ENCODE measurements at regions not wholly inside any gene's neighbourhood (a gene's known extent, or its start where the extent isn't known, plus 50 kb on each side); places are given as distances from the start of the nearest gene placed in this dataset.
A peak's percentile ranks its signal among the peaks of the same experiment; 100 is the strongest.

DNA sequence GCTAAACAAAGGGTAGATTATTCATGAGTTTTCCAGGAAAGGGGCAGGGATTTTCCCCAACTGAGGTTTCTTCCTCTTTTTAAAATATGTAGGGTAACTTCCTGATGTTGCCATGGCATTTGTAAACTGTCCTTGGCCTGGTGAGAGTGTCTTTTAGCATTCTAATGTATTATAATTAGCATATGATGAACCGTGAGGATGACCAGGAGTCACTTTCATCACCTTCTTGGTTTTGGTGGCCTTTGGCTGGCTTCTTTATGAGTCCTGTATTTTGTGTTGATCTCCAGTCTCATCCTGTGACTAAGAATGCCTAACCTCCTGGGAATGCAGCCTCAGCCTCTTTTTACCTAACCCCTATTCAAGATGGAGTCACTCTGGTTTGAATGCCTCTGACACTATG, 391.0 kb upstream of the LINC00305 start:
- no peak for DNase-seq

DNA sequence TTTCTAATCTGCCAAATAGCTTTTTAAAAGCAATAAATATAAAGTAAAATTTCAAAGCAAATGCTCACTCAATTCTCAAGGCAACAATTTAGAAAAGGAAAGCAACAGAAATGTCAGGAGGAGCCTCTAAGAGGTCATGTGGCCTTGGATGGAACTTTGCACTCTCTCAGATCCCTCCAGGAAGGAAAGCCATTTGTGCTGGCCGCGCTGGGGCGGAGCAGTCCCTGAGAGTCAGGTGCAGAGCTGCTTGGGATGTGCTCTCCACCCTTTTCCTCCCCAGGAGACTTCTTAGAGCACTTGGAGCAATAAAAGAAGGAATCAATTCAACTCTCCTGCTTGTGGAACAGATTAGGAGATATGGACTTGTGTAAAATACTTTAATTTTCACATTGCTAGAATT, 379.8 kb upstream of the LINC00305 start:
- DNase-seq = no peak

DNA sequence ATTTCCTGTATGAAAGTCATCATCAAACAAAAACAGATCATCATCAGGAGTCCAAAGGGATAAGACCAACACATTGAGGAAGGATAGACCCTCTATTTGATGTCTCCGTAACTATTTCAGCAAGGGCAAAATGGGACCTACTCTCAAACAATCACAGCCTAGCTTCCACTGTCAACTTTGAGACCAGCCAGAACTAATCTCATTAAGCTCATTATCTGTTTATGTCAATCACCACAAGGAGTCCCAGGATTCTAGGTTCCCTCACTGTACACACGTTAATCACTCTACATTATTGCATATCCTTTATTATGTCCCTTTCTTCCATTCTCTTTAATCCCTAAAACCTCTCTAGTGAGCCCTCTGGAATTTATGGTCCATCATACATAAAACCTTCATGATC, 370.3 kb upstream of the LINC00305 start:
- no peak for DNase-seq

DNA sequence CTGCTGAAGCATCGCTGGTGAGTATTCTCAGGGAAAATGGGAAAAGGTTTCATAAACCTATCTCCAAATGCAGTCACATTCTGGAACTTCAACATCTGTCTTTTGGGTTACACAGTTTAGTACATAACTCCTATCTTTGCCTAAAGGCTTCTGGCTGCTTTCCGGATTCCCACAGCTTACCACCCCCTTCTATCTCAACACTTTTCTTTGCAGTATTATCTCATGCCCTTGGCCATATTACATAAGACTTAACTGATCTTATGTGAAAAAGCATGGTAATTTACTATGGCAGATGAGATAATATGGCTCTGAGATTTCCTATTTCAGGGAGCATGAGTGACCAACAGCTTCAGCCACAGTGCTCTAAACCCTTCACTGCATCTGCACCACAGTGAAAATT, 369.3 kb upstream of the LINC00305 start:
- no peak for DNase-seq

DNA sequence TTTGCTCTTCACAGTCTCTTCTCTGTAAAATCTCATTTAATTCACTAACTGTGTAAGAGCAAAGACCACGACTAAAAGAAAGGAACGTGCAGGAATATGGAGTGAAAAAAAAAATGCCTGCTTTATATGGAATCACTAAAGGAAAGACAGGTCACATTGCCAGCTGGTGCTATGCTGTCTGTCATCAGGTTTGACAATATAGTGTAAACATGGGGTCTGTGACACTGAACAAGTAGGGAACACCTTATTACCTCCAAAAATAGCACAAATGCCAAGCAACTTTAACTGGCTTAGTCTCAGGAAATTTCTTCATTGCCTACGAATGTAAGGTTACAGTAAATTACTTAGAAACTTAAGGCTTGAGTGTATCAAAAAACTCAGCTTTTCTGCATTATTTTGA, 364.5 kb upstream of the LINC00305 start:
- no peak for DNase-seq

DNA sequence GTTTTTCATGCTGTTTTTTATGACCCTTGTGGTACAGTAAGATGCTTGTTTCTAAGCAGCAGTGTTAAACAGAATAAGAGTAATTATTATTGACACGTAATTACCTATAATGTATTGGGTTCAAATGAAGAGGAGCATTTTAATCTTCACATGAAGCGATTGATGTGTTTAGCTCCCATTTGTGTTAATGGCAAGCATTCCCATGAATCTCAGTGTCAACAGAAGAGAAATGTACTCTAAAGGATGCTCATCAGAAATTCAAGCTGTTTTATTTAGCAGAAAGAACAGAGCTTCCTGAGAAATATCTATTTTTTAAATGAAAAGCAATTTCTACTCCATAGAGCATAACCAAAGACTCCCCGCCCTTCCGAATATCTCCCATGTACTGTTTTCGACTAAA, 341.3 kb upstream of the LINC00305 start:
- DNase-seq = no peak

DNA sequence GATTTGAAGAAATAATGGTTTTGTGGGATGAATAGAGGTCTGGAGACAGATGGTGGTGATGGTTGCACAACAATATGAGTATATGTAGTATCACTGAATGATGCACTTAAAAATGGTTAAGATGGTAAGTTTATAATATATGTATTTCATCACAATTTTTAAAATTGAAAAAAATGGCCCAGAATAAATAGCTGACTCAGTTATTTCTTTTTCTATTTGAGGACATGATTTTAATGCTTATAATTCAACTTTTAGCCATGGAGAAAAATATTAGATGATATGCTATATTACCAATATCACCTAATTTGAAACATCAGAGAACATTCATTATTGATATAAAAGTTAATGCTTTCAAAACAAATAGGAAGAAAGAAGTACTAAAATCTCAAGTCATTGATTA, 339.8 kb upstream of the LINC00305 start:
- DNase-seq = no peak

DNA sequence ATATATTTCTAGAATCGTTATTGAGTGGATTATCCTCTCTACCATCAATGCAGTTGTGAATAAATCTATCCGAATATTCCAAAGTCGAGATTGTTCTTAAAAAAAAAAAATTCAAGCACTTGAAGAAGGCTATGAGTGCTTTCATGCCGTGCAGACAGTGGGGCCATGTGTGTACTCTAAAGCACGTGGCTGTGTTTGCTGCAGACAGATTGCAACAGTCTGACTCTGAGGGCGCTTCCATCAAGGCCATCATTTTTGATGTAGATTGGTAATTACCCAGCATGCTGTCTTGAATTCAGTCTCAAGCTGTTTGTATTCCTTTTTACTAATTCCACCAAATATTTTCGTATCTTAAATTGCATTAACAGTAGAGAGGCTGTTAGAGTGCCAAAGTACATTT, 325.9 kb upstream of the LINC00305 start:
- no peak for DNase-seq

DNA sequence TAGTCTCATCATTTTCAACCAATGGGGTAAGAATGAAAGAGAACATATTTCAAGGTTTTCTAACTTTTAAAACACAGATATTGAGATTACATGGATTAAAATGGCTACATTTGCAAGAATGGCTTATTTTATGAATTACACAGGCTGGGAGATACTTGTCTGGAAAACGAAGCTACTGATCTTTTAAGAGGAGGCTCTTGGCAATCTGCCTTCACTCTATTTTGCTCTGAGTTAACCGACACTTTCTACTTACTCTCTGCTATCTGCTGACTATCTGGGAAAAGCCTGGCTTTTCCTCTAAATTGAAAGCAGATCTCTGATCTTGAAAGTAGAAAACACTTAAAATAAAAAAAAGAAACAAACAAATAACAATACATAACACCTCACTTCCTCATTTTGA, 325.4 kb upstream of the LINC00305 start:
- DNase-seq = no peak

DNA sequence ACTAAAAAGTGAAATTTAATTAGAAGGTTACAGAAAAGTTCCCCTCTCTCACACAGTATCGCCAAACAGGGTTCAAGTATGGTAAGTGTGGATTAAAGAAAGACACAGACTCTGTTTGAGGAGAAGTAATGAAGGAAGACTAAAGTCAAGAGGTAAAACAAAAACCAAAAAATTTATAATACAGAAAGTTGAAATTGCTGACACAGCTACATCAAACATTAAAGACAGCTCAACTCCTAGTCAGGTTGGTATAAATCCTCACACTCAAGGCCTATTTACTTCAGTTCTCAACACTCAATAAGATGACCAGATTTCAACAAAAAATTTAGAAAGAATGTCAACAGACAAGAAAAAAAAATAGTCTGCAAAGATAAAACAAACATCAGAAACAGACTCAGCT, 300.5 kb upstream of the LINC00305 start:
- no peak for DNase-seq

DNA sequence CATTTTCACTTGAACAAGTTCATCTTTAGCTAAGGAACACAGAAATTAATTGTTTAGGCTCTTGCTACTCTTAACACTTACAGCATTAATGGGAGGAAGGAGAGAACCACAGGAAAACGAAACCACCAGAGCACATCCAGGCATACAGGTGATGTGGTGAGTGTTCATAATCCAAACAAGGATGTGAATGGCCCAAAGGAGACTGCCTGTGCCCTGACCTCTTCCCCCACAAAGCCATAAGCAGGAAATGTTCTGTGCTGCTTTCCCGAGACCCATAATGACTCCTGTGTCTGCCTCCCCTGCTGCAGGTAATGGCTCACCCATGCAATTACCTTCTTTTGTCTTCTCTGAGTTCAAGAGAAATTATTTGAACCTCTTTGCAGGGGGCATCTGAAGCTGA, 295.9 kb upstream of the LINC00305 start:
- DNase-seq = no peak

DNA sequence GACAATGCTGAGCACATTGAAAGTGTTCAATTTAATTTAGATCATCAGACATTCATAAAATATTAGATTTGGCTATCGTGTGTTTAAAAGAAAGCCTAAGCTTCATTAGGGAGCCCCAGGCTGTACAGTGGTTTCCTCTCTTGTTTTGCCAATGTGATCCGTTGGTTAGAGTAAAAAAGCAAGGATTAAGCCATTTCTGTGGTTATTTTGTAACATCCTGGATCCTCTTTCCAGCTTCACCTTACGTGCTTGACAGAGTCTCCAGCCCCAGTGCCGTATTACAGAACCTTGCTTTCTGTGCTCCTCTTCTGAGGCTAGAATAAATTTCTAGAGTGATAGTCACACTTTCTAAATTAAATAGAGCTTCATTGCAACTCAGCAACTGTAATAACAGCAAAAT, 289.3 kb upstream of the LINC00305 start:
- peak; percentile 83 to 90 for DNase-seq

DNA sequence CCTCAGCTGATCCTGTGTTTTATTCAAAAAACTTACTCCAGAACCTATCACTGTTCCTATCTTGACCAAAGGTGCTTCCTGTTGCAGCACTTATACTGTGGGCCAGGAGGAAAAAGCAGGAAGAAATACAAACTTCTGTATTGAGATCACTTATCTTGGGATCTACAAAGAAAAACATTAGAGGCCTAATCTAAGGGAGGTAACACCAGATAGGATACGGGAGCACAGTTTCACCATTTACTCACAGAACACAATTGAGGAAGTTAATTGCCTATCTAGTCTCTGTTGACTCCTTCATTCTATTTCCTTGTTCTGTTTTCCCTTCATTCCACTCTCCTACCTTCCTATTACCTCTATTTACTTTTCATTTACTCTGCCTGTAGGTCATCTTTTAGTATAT, 287.2 kb upstream of the LINC00305 start:
- peak; percentile 21 for DNase-seq

DNA sequence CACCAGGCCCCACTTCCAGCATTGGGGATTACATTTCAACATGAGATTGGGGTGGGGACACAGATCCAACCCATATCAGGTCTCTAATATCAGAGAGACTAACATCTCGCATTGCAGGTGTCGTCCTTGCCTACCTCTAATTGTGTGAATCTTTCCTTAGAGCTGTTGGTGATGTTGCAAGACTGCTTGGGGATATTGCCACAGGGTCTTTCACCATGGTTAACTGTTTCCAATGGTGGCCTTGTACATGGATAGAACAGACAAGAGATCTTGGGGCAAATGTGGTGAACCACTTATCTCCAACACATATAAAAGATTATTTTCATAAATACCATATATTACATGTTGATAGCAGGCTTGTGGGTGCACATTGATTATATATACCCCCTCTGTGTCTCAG, 270.3 kb upstream of the LINC00305 start:
- peak; percentile 73 to 77 for DNase-seq

DNA sequence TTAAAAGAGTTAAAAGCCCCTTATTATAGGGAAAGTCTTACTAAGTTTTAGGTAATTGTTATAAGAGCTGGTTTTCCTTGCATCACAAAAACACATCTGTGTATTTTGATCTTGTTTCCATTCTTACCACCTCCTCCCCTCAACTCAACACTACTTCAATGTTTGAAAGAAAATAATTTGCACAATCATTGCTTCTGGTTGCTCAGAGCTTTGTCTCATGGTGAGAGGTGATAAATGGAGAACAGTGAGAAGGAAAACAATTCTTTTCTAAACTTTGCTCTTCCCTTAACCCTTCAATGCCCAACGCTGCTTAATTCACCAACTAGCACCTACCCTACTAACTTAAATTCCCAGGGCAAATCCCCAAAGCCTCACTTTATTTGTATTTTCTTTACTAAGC, 268.1 kb upstream of the LINC00305 start:
- DNase-seq = no peak

DNA sequence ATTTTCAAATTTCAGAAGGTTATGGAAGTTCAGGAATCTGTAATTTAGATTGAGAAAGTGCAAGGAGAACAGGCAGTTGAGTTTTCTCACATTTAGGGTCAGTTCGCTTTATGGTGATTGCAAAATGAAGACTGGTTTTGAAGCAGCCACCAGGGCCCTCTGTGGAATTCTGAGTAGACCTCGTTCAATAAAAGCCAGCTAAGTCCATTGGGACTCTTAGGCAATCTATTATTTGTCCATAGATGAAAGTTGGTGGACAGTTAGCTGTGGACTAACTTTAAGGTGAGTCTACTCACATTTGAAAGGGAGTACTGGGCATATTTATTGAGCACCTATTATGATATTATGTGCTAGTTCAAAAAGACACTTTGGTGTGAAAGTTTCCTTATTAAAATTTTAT, 266.3 kb upstream of the LINC00305 start:
- DNase-seq = no peak

DNA sequence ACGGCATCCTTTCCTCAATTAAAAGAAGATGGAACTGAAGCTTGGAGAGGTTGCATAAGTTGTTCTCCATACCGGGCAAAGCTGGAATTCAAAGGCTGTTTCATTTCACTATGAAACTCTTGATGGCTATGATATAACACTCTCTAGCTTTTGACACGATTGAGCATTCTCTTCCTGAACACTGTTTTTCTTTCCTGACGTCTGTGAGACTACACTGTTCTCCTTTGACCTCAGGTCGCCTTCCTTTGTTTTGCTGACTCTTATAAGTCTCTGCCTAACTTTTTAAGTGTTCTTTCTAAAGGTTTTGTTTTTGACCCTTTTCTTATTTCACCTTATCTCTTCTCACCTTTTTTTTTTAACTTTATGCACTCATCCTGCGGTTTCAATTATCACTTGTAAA, 261.8 kb upstream of the LINC00305 start:
- no peak for DNase-seq

DNA sequence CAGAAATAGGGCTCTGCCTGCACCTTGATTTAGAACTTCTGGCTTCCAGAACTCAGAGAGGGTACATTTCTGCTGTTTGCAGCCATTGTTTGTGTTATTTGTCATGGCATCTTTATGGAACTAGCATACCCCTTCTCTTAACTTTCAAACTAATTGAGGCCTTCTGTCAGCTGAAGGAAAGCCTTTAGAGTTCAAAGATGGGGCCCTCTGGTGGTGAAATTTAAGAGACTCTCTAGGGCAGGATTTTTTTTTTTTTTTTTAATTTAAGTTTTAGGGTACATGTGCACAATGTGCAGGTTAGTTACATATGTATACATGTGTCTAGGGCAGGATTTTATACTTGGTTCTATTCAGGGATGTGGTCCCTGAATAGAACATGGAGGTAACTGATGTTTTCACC, 260.6 kb upstream of the LINC00305 start:
- DNase-seq = peak; percentile 52 to 55

DNA sequence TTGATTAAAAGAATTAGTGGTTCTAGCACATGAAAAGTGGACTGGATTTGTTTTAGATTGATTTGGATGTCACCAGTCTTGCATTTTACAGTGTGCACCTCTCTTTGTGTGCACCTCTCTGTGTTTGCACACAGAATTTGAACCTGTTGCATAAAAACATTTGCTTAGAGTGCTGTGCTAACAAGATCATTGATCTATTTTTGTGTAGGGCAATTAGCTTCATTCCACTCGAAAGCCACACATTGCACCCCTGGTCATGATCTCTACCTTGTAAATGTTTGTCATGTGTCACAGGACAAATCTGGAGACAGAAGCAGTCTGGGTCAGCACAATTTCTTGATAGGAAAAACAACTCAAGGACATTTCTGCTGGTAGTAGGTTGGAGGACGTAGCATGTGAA, 258.7 kb upstream of the LINC00305 start:
- no peak for DNase-seq

DNA sequence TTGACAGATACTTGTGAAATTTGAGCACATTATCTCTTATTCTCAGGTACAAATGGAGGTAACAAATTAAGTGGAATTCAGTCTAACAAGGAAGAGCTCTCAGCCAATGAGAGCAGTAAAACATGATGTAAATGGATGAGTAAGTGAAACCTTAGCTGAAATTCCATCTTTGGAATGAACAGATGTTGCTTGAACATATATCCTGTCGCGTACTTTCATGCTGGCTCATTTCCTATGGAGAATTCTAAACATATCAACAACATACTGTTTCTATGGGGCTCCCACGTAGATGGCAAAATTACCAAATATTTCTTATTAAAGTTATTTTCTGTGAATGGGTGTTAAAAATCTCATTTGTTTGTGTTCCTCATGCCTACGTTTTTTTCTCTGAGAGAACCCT, 256.3 kb upstream of the LINC00305 start:
- DNase-seq = no peak

DNA sequence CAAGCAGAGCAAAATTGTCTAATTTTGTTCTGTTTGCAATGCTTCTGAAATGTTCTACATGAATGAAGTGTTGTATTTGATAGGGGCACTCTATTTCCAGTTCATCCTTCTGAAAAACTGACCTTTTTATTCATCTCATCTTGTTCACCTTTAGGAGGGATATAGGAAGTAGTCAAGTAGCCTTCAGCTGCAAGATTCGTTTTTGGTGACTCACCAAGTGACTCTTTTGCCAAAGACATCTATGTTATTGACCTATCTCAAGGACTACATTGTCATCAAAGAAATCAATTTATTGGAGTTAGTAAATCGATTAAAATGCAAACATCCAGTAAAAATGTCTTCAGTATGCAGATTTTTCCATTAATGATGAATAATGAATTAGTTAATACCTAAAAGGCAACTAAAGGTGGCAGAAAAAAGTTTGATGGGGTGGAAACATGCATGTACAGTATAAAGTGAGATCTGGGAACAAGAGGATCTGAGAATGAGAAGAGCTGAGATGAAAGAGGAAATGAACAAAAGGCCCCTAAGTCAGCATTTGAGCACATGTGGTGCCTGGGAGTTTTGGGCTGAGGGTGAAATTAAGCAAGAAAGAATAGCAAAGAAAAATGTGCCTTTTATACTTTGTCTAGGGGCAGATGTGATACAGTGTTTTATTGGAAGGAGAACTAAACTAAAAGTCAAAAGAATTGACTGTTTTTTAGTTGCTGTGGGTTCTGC, 255.1 kb upstream of the LINC00305 start:
- peak in 1 of 2 experiments; percentile 4 for DNase-seq

DNA sequence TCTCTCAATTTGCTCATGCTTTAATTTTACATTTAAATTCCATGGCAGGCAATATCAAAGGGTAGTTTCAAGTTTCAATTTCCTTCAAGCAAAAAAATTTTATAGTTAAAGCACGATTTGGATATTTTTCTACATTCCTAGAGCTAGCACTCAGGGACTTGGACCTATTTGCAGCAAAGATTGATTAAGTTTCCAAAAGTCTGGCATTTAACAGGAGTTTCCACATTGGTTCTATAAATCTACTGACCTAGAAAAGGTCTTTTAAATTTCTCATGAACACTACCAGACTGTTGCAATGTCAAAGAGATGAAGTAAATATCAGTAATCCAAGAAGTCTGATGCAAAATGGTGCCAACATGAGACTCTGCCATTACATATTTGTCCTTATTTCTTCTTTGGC, 253.7 kb upstream of the LINC00305 start:
- DNase-seq = no peak

DNA sequence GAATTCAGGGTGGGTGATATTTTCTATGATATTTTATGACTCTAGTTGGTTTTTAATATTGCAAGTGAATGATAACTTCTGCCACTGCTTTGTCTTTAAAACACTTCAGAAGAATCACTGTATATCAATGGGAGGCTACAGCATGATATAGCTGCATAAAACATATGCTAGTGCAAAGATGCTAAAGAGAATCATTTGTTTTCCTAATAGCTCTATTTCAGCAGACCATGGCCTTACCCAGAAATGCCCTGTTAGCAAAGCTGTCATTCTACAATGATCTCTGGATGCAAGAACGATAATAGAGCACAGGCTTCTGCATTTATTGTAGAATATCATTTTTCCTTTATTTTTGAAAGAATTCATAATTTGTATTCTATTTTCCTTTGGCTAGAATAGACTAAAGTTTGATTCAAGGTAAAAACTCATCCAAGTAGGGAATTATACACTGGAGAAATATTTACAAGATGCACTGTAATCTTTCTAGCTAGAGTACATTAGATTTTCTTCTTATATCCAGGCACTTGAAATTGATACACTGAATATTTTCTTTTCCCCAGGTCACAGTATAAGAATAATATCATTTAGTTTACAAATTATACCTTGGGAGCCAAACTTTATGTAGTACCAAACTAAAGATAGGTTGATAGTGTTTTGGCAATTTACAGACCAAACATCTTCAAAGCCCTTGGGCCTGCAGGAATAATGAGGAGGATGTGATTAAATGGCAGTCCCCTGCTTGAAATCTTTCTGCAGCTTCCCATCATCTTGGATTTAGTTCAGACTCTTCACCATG, 252.6 kb upstream of the LINC00305 start:
- no peak for DNase-seq

DNA sequence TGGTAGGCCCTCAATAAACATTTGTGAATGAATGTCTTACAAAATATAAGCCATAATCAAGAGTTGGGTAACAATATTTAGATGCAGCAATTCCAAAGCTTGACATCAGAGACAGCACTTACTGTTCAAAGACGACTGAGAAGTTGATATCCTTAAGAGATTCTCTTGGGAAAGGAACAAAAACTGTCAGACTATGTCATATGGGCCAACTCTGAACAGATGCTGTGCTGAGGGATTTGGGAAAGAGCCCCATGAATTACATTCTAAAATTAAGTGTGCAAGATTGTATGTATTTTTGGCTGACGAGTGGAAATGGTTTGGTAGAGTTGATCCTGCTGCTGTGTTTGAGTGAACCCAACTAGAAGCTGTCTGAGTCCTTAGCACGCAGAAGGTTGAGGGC, 250.7 kb upstream of the LINC00305 start:
- no peak for DNase-seq

DNA sequence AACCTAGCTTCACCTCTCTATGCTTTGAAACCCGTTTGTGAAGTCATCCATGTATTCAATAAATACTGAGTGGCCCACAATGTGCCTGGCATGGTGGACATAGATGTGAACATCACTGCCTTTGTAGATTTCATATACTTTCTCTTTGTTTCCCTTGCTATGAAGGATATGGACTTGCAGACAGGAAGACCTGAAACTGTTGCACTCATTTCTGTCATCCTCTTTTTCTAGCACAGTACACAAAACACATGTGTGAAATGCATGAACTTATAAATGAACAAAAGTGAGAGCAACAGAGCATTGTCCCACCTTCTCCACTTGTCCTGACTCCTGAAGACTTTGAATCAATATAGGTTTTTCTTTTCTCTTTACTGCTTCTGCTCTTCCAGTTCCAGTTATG, 249.4 kb upstream of the LINC00305 start:
- no peak for DNase-seq

Data from AML-193 (cell line).